ENCODE measurements at regions not wholly inside any gene's neighbourhood (a gene's known extent, or its start where the extent isn't known, plus 50 kb on each side); places are given as distances from the start of the nearest gene placed in this dataset.

- TF ChIP-seq CTCF (IDR thresholded peaks at IDR 0.05), result no peak
- no peak for TF ChIP-seq POLR2AphosphoS5 (IDR thresholded peaks at IDR 0.05; ENCODE audit: insufficient read depth in 1 of 2, low read depth in 1 of 2)
- TF ChIP-seq POLR2A (IDR thresholded peaks at IDR 0.05), result no peak
These were observed 75.9 kb upstream of the SCIN start for GRCh38 chr7:12494687-12495024.
